Mononuclear cell (primary cell): ENCODE measurements at regions not wholly inside any gene's neighbourhood (a gene's known extent, or its start where the extent isn't known, plus 50 kb on each side); places are given as distances from the start of the nearest gene placed in this dataset.

Experiments
- H3K27me3 ChIP-seq: 2 replicates; pipeline ENCODE4 v1.6.0; 2011; ENCODE audit warnings: low read length, control low read depth; ENCODE audit not compliant: insufficient read depth
- H3K4me1 ChIP-seq: 2 replicates; pipeline ENCODE4 v1.5.1; 2011; ENCODE audit warnings: mild to moderate bottlenecking, low read length, control low read depth; ENCODE audit not compliant: insufficient read depth
- H3K4me3 ChIP-seq: 2 replicates; pipeline ENCODE4 v1.5.1; 2011; ENCODE audit warnings: mild to moderate bottlenecking, low read length, moderate library complexity
- H3K9me3 ChIP-seq: 2 replicates; pipeline ENCODE4 v1.5.1; 2011; ENCODE audit warnings: low read depth, mild to moderate bottlenecking, control low read depth, low read length

DNA sequence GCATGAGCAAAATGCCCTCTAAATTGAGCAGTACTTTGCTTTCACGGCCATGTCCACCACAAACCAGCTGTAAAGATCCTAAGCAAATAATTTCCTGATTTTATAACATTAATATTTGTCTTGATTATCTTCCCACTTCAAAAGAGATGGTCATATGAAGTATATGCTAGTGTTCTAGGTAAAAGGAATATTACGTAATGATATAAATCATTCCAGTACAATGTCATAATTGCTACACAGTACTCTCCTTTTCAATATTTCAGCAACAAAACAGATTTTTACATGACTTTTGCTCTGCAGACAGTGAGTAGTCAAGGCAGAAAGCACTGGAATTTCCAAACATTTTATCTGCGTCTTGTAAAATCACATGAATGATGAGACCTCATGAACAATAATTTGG, 572.8 kb upstream of the FRG1 start:
- no peaks in the 10 kb centered on the region for H3K9me3 ChIP-seq
- no peaks in the 10 kb centered on the region for H3K27me3 ChIP-seq
- no peaks in the 10 kb centered on the region for H3K4me1 ChIP-seq
- no peak overlapping the region for H3K4me3 ChIP-seq

DNA sequence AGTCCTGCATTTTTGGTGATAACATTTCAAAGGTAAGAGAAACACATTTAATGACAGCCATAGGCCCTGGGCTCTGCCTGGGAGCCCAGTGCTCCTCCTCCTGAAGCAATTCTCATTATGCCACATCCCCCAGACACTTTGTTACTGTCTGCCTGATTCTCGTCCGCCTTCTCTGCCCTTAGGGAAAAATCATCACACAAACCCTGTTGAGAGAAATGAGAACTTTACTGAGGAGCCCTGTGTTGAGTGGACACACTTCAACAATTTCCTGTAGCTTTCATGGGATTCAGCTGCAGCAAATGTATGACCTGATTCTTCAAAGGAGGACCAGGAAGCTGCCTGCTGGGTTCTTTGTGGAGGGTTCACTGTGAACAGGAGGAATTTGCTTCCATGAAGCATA, 566.5 kb upstream of the FRG1 start:
- no peak overlapping the region for H3K4me3 ChIP-seq
- H3K9me3 ChIP-seq = no peaks in the 10 kb centered on the region
- H3K4me1 ChIP-seq = no peaks in the 10 kb centered on the region

DNA sequence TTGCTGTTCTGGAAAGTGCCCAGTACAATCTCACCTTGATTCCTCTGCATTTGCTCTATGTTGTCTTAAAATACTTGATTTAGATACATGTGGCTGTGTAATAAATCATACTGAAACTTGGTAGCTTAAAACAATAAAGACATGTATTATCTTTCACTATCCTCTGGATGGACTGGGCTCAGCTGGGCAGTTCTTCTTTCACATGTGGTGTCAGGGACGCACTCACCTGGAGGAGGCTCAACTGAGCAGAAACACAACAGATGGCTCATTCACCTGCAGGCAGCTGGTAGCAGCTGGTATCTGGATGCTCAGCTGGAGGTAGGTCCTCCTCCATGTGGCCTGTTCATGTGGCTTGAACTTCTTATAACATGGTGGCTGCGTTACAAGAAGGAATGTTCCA, 563.8 kb upstream of the FRG1 start:
- no peak overlapping the region for H3K4me3 ChIP-seq
- no peaks in the 10 kb centered on the region for H3K4me1 ChIP-seq
- H3K9me3 ChIP-seq = no peaks in the 10 kb centered on the region
- no peaks in the 10 kb centered on the region for H3K27me3 ChIP-seq

More for the DNA sequence above, 566.5 kb upstream of the FRG1 start:
- no peaks in the 10 kb centered on the region for H3K27me3 ChIP-seq

DNA sequence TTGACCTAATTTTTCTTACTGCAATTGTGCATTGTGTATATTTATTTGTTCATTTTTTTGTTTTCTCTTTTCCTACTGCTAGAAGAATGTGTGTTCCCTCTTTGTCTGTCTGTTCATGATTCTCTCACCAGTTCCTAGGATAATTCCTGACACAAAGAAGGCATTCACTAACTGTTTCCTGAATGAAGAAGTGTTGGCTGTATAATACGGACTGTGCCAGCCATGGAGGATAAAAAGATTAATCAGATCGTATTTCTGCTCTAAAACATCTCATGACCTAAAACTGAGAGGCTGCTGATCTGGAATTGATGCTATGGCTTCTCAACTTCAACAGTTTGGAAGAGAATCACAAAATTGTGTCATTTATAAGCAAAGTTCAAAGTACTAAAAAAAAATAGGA, 563.1 kb upstream of the FRG1 start:
- Histone ChIP-seq H3K9me3 (no peaks in the 10 kb centered on the region), H3K27me3 (no peaks in the 10 kb centered on the region), H3K4me3 (no peak overlapping the region), H3K4me1 (no peaks in the 10 kb centered on the region)

DNA sequence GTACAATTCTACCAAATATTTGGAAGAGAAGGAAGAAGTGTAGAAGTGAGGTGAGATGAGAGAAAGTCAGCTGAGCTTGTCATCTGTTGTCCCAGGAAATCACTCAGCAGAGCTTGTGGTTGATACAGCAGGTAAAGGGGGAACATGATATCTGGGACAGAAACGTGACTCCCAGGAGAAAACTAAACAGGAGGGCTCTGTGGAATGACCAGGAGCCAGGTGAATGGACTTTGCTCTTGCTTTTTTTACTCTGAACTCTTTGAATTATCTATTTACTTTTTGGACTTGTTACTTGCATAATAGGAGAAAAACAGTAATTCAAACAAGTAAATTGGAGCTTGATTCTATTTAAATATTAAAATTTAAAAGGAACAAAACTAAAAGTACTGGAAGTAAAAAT, 555.6 kb upstream of the FRG1 start:
- no peak overlapping the region for H3K4me3 ChIP-seq
- no peaks in the 10 kb centered on the region for H3K27me3 ChIP-seq
- no peaks in the 10 kb centered on the region for H3K4me1 ChIP-seq
- no peaks in the 10 kb centered on the region for H3K9me3 ChIP-seq

DNA sequence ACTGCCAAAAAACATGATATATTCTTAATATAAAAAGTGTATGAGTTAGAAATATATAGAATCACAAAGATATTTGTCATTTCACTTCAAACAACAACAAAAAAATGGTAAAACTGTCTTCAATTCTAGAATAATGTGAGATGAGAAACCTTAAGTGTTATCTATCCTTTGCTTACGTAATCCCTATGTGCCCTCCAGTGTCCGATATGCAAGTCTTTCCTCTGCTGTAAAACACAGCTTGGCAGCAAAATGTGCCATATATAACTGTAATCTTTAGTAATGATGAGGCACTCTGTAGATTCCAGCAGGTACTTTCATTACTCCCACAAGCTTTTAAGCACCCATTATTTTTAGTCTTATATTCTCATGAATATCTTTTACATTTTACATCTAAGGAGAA, 555.1 kb upstream of the FRG1 start:
- no peak overlapping the region for H3K4me3 ChIP-seq
- H3K9me3 ChIP-seq = no peaks in the 10 kb centered on the region
- no peaks in the 10 kb centered on the region for H3K27me3 ChIP-seq
- H3K4me1 ChIP-seq = no peaks in the 10 kb centered on the region

DNA sequence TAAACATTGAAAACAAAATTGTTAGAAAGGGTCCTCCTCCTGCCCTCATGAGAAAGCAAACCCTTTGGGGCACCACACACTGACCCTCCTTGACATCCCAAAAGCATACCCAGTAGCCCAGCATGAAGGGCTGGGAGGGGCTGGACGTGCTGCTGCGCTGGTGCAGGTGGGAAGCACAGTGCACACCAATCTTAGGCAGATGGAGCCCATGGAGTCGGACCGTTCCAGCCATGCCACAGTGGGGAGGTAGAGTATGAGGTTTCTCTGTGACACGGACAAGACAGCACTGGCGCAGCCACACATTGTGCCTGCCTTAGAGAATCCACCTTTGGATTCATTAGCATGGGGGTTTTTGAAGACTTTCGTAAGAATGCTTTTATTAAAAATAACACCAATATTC, 544.2 kb upstream of the FRG1 start:
- Histone ChIP-seq H3K4me3 (no peak overlapping the region), H3K9me3 (no peaks in the 10 kb centered on the region), H3K4me1 (no peaks in the 10 kb centered on the region), H3K27me3 (no peaks in the 10 kb centered on the region)

DNA sequence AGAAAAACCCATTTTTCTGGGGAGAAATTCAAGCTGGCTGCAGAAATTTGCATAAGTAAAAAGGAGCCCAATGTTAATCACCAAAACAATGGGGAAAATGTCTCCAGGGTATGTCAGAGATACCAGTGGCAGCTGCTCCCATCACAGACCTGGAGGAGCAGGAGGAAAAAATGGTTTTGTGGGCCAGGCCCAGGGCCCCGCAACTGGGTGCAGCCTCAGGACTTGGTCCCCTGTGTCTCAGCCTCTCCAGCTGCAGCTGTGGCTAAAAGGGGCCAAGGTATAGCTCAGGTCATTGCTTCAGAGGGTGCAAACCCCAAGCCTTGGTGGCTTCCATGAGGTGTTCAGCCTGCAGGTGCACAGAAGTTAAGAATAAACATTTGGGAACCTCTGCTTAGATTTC, 536.4 kb upstream of the FRG1 start:
- no peak overlapping the region for H3K4me3 ChIP-seq
- no peaks in the 10 kb centered on the region for H3K27me3 ChIP-seq
- H3K9me3 ChIP-seq = no peaks in the 10 kb centered on the region
- H3K4me1 ChIP-seq = no peaks in the 10 kb centered on the region

DNA sequence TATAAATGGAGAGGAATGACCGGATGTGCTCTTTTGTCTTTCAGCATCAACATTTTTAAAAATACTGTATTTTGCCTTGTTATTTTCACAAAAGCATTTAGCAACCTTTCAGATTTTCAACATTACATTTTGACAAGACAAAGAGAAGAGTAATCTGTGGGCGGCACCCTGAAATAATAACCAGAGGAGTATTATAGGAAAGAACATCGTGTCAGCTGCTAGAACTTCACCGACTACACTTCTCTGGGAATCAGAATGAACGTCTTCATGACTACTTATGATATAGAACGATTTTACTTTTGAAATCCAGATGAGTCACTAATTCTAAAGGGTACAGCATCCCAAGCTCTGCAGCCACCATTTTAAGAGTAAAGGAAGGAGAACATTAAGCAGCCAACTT, 531.5 kb upstream of the FRG1 start:
- no peak overlapping the region for H3K4me3 ChIP-seq

DNA sequence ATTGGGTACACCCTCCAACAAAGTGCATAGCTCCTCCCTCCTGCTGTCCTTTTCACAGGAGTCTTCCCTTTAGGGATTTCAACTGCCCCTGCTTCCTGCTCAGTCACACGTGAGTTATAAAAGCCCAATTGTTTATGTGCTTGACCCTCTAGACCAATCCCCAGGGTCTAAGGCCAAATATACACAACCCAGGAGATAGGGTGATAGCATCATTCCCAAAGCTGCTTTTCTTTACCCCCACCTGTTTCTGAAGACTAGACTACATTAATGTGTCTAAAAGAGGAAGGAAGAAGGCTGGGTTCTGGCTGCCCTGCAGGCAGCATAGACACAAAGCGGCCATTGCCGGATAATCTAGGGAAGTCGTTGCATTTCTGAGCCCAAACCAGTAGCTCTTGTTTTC, 526.7 kb upstream of the FRG1 start:
- Histone ChIP-seq H3K9me3 (no peaks in the 10 kb centered on the region), H3K4me3 (no peak overlapping the region), H3K4me1 (no peaks in the 10 kb centered on the region), H3K27me3 (no peaks in the 10 kb centered on the region)

More for the DNA sequence above, 531.5 kb upstream of the FRG1 start:
- H3K27me3 ChIP-seq = no peaks in the 10 kb centered on the region
- H3K9me3 ChIP-seq = no peaks in the 10 kb centered on the region
- H3K4me1 ChIP-seq = no peaks in the 10 kb centered on the region

DNA sequence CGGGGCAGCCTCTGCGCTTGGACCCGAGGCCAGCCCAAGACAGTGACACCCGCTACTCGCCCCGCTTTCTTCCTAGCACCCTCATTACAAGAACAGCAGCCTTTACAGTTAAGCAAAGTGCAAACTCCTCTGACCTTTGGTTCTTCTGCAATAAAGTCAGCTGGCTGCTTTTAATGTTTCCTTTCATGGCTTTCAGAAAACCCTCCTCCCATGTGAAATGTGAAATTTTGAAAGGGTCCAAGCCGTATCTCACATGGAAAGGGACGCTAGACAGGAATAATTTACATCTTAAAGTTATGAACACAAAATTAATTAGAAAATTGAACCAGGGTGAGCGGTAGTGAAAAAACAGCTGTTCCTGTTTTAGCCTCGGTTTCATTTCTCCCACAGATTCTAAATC, 520.1 kb upstream of the FRG1 start:
- Histone ChIP-seq H3K9me3 (no peaks in the 10 kb centered on the region), H3K4me3 (no peak overlapping the region), H3K27me3 (no peaks in the 10 kb centered on the region), H3K4me1 (no peaks in the 10 kb centered on the region)

DNA sequence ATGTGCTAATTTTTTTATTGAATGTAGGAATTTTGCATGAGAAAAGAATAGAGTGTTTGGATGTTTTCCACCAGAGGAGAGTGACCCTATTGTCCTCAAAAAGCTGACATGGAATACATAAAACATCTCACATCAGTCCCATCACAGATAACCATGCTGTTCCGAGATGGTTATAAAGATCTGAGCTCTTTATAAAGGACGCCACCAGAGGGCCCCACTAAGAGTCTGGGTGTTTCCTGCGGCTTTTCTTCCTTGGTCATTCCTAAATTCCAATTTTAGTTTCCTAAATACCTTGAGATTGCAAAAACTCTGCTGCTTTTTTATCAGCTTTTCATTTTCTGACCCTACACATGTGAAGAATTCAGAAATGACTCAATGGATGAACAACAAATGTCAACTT, 504.5 kb upstream of the FRG1 start:
- Histone ChIP-seq H3K9me3 (no peaks in the 10 kb centered on the region), H3K4me1 (no peaks in the 10 kb centered on the region), H3K27me3 (no peaks in the 10 kb centered on the region), H3K4me3 (no peak overlapping the region)

DNA sequence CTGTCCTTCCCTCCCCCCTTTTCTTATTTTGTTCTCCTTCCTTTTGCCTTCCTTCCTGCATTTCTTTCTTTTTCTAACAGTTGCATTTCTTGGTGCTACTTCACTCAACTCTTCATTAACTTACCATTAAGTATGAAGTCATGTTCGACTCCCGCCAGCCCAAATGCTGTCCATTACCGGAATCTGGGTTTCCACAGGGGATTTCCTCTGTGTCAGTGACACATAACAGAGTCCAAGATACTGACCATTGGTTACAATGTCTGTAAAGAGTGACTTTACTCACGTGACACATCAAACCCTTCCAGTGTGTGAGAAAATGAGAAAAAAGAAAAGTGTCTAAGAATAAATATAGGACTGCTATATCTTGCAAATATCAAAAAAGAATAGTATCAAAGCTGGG, 500.0 kb upstream of the FRG1 start:
- Histone ChIP-seq H3K4me3 (no peak overlapping the region), H3K4me1 (no peaks in the 10 kb centered on the region), H3K9me3 (no peaks in the 10 kb centered on the region), H3K27me3 (no peaks in the 10 kb centered on the region)

DNA sequence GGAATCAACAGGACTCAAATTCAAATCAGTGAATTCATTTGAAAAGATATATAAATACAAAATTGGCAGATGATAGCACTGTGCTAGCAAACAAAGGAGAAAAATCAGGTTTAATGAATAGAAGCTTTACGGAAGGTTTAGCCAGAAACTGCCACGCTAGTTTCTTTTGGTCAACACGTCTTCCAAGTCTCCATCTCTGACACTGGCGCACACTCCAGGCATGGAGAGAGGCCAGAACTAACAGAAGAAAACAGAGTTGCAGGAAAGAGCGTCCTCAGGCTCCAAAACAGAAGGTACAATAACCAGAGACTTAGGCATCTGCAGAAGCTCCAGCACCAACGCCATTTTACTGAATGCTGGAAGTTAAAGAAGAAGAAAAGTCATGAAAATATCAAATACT, 497.3 kb upstream of the FRG1 start:
- H3K4me3 ChIP-seq = no peak overlapping the region
- no peaks in the 10 kb centered on the region for H3K27me3 ChIP-seq
- no peaks in the 10 kb centered on the region for H3K4me1 ChIP-seq
- no peaks in the 10 kb centered on the region for H3K9me3 ChIP-seq

DNA sequence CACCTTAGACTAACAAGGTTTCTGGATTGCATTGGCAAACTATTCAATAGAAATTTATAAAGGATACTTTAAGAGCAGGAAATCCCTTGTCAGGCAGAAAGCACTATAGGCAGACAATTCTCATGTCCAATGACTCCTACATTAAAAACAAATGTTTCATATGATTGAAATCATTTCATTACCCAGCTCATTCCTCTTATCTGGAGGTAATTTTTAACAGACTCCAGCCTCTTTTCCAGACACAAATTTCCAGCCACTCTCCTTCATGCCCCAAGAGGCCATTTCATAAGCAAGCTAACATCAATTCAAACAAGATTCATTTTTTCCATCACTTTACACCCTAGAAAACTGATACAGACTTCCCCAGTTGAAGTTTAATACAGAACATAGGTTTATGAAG, 495.1 kb upstream of the FRG1 start:
- Histone ChIP-seq H3K4me3 (no peak overlapping the region), H3K4me1 (no peaks in the 10 kb centered on the region), H3K27me3 (no peaks in the 10 kb centered on the region), H3K9me3 (no peaks in the 10 kb centered on the region)

DNA sequence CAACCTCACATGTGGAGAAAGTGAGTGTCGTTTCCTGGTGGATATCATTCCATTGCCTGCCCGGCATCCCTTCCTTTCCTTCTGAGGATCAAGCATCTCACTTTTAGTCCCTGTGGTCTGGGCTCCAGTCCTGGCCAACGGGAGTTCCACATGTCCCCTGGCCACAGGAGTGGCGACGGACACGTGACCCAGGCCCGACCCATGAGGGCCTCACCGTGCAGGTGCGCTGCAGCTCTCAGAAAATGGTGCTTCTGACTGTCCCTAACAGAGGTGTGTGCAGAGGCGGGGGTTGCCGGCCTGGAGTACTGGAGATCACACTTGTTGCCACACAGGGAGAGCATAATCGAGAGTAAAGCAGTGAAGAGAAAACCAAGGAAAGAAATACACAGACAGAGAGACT, 476.9 kb upstream of the FRG1 start:
- Histone ChIP-seq H3K4me3 (no peak overlapping the region), H3K27me3 (no peaks in the 10 kb centered on the region), H3K4me1 (no peaks in the 10 kb centered on the region), H3K9me3 (peaks cover 5% of the 10 kb centered on the region)

DNA sequence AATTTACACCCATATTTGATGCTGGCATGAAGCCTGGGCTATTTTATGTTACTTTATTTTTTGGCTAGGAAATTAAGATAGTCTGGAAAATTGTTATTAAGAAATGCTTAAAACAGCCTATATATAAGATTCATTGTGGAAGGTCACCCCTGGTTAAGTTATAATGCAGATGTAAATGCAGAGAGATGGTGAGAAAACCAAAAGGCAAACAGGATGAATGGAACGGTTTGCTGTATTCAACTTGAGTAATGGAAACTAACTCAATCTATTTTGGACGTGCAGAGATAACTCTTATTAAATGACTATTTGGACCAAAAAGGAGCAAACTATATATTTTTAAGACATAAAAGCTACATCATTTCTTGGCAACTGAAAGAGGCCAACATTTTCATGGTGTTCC, 446.3 kb upstream of the FRG1 start:
- Histone ChIP-seq H3K4me3 (no peak overlapping the region), H3K4me1 (no peaks in the 10 kb centered on the region), H3K27me3 (no peaks in the 10 kb centered on the region), H3K9me3 (no peaks in the 10 kb centered on the region)
